Smooth muscle cell (in vitro differentiated cells): ENCODE measurements at regions not wholly inside any gene's neighbourhood (a gene's known extent, or its start where the extent isn't known, plus 50 kb on each side); places are given as distances from the start of the nearest gene placed in this dataset.
A peak's percentile ranks its signal among the peaks of the same experiment; 100 is the strongest.

Experiments used
- DNase-seq: peaks from one replicate; lab custom pipeline; 2025; ENCODE audit not compliant: unreplicated experiment; lab: John Stamatoyannopoulos, UW
- H2AFZ ChIP-seq: fragments of 200-600 bp; sonication (generic); 2 replicates; pipeline ENCODE4 v1.6.0; 2016; ENCODE audit warnings: antibody characterized with exemption, low read depth, mild to moderate bottlenecking
- H3F3A ChIP-seq: fragments of 200-600 bp; sonication (generic); 2 replicates; pipeline ENCODE4 v1.6.0; 2017; ENCODE audit warnings: antibody characterized with exemption, low read depth
- H3K27ac ChIP-seq: fragments of 200-600 bp; sonication (generic); 2 replicates; pipeline ENCODE4 v1.5.1; 2016; ENCODE audit warnings: low read depth, mild to moderate bottlenecking
- H3K27me3 ChIP-seq: fragments of 200-600 bp; sonication (generic); 2 replicates; pipeline ENCODE4 v1.6.1; 2016; ENCODE audit warnings: low read depth, mild to moderate bottlenecking
- H3K36me3 ChIP-seq: fragments of 200-600 bp; sonication (generic); 2 replicates; pipeline ENCODE4 v1.5.1; 2016; ENCODE audit warnings: low read depth
- H3K4me1 ChIP-seq: fragments of 200-600 bp; sonication (generic); 2 replicates; pipeline ENCODE4 v1.5.1; 2016; ENCODE audit warnings: low read depth
- H3K4me2 ChIP-seq: fragments of 200-600 bp; sonication (generic); 2 replicates; pipeline ENCODE4 v1.6.0; 2016; ENCODE audit warnings: mild to moderate bottlenecking
- H3K4me3 ChIP-seq: fragments of 200-600 bp; sonication (generic); 2 replicates; pipeline ENCODE4 v1.5.1; 2016; ENCODE audit warnings: mild to moderate bottlenecking
- H3K79me2 ChIP-seq: fragments of 200-600 bp; sonication (generic); 2 replicates; pipeline ENCODE4 v1.6.0; 2016; ENCODE audit warnings: low read depth, mild to moderate bottlenecking
- H3K9ac ChIP-seq: fragments of 200-600 bp; sonication (generic); 2 replicates; pipeline ENCODE4 v1.6.0; 2016; ENCODE audit warnings: low read depth
- H3K9me3 ChIP-seq: fragments of 200-600 bp; sonication (generic); replicated peaks from 2 replicates; pipeline ENCODE4 v1.5.1; 2016; ENCODE audit warnings: low read depth
- H4K20me1 ChIP-seq: fragments of 200-600 bp; sonication (generic); 2 replicates; pipeline ENCODE4 v1.6.0; 2016; ENCODE audit warnings: low read depth
- WGBS: methylation state at CpG from one replicate; pipeline ENCODE4 v1.1.7; 2016; ENCODE audit warnings: low lambda C conversion rate; 5-methylcytosine and 5-hydroxymethylcytosine counted together
- TF ChIP-seq, protein P1 (sequence below): fragments of 200-600 bp; sonication (generic); IDR thresholded peaks from 2 replicates; pipeline ENCODE4 v1.5.1; 2017; ENCODE audit warnings: borderline replicate concordance, mild to moderate bottlenecking, antibody characterized with exemption; ENCODE audit not compliant: insufficient read depth, poor library complexity, severe bottlenecking

DNA sequence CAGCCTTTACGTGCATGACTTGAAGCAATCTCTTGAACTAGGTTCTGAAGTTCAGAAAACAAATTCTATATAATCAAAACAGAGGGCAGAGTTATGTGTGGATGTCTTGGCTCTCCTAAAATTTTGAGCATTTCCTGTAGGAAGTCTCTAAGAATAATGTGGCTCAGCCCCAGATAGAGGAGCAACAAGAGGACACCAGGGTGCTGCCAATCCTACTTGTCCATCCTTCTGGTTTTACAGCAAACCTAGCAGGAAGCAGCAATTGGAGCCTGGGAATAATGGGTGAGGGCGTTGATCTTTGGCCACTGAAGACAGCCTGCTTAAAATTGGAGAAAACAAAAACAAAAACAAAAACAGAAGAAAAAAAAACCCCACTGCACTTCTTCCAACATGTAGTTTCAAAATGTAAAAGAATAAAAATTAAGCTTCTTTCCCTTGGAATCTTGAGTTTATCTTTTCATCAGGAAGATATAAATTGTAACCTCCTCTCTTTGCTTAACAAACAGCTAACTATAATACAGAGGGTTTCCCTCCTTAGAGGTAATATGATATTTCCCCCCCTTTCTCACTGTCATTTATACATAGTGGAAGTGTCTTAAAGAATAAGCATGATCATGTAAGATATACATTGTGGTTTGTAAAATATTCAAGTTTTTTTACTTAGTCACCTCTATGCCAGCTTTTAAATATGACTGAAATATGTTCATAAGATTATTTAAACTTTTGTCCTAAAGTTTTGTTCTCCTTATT is 130.6 kb downstream of the FBXO8 start:
- whole genome bisulfite sequencing: 11% methylated on average over 2 of the region's 2 CpGs
- Histone ChIP-seq H4K20me1 (no peaks in the 10 kb centered on the region), H3K9me3 (no peaks in the 10 kb centered on the region), H3F3A (peaks cover 3% of the 10 kb centered on the region), H3K4me2 (peak overlapping the region; percentile 88), H3K27ac (peak overlapping the region; percentile 87), H3K9ac (no peak overlapping the region), H3K79me2 (peaks cover 38% of the 10 kb centered on the region), H3K27me3 (no peaks in the 10 kb centered on the region), H2AFZ (peak overlapping the region; percentile 65), H3K4me1 (peaks cover 38% of the 10 kb centered on the region), H3K4me3 (peak overlapping the region; percentile 49), H3K36me3 (no peaks in the 10 kb centered on the region)
- TF ChIP-seq, protein P1, sequence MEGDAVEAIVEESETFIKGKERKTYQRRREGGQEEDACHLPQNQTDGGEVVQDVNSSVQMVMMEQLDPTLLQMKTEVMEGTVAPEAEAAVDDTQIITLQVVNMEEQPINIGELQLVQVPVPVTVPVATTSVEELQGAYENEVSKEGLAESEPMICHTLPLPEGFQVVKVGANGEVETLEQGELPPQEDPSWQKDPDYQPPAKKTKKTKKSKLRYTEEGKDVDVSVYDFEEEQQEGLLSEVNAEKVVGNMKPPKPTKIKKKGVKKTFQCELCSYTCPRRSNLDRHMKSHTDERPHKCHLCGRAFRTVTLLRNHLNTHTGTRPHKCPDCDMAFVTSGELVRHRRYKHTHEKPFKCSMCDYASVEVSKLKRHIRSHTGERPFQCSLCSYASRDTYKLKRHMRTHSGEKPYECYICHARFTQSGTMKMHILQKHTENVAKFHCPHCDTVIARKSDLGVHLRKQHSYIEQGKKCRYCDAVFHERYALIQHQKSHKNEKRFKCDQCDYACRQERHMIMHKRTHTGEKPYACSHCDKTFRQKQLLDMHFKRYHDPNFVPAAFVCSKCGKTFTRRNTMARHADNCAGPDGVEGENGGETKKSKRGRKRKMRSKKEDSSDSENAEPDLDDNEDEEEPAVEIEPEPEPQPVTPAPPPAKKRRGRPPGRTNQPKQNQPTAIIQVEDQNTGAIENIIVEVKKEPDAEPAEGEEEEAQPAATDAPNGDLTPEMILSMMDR: no peak
- DNase-seq: no peak

DNA sequence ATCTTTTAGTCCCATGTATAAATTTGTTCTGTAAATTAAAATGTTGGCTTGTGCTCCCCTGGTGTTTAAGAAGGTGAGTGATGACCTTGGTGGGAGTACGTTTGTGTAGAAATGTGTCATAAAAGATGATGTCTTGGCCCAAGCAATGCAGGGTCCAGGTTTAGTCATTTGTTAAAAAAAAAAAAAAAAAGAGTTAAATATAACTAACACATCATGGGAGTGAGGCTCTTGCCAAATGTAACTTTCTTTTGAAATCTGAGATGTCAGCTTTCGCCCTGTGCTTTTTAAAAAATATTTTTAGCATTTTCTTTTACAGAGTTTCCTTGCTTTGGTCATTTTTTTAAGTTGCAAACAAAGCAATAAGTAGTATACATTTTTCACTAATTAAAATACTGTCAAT is 135.6 kb downstream of the FBXO8 start:
- H3F3A ChIP-seq: no peaks in the 10 kb centered on the region
- no peaks in the 10 kb centered on the region for H3K9me3 ChIP-seq
- H3K27ac ChIP-seq: no peak overlapping the region
- peaks cover 27% of the 10 kb centered on the region for H3K79me2 ChIP-seq
- no peaks in the 10 kb centered on the region for H3K27me3 ChIP-seq
- H3K4me2 ChIP-seq: no peak overlapping the region
- 79% methylated on average over 2 of the region's 2 CpGs for WGBS
- H4K20me1 ChIP-seq: no peaks in the 10 kb centered on the region
- no peaks in the 10 kb centered on the region for H3K36me3 ChIP-seq
- H2AFZ ChIP-seq: no peak overlapping the region
- H3K4me1 ChIP-seq: peaks cover 16% of the 10 kb centered on the region
- no peak for DNase-seq
- H3K4me3 ChIP-seq: no peak overlapping the region
- TF ChIP-seq, protein P1: no peak
- no peak overlapping the region for H3K9ac ChIP-seq

DNA sequence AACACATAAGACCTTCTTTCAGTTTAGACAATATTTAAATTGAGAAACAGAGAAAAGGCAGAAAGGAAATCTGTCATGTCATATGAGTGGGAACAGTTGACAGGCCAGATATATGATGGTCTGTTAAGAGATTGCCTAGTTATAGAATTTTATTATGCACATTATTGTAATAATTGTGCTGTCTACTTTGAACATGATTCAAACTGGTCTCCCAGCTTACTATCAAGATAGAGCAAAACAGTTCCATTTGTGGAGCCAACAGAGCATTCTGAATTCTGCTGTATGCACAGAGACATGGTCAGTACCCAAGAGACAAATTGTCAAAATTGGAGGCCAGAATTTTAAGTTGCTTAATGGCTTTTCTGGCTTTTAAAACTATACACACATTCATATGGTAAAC is 139.4 kb downstream of the FBXO8 start:
- H3K36me3 ChIP-seq: no peaks in the 10 kb centered on the region
- no peaks in the 10 kb centered on the region for H3K27me3 ChIP-seq
- no peak overlapping the region for H3K4me2 ChIP-seq
- peaks cover 3% of the 10 kb centered on the region for H3K79me2 ChIP-seq
- H3K9ac ChIP-seq: no peak overlapping the region
- no peaks in the 10 kb centered on the region for H4K20me1 ChIP-seq
- peak overlapping the region; percentile 57 for H2AFZ ChIP-seq
- H3K27ac ChIP-seq: no peak overlapping the region
- H3F3A ChIP-seq: no peaks in the 10 kb centered on the region
- H3K4me1 ChIP-seq: no peaks in the 10 kb centered on the region
- DNase-seq: no peak
- no peak overlapping the region for H3K4me3 ChIP-seq
- TF ChIP-seq, protein P1: no peak
- H3K9me3 ChIP-seq: no peaks in the 10 kb centered on the region

DNA sequence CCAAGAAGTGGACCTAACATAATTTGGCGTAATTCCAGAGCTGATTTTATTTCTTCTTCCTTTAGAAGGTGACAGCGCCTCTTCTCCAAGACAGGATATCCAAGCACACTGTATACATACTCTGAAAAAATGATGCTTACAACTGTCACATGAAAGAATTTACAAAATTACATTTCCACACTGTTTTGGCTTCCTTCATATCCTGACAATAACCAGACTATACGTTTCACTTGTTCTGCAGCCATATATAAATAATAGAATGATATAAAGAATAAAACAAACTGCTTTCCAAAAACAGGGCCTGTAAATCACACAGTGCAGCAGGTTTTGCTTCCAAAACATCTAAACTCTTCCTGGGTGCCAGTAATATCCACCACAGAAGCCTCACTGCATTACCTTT is 141.6 kb downstream of the FBXO8 start:
- Histone ChIP-seq H3K4me3 (no peak overlapping the region), H3K36me3 (no peaks in the 10 kb centered on the region), H3K9me3 (no peaks in the 10 kb centered on the region), H3K4me1 (no peaks in the 10 kb centered on the region), H2AFZ (no peak overlapping the region), H3K27me3 (no peaks in the 10 kb centered on the region), H3F3A (peaks cover under 1% of the 10 kb centered on the region), H4K20me1 (no peaks in the 10 kb centered on the region), H3K9ac (no peak overlapping the region), H3K79me2 (peaks cover 3% of the 10 kb centered on the region), H3K4me2 (no peak overlapping the region), H3K27ac (no peak overlapping the region)
- DNase-seq: no peak
- WGBS: 87% methylated on average over 3 of the region's 3 CpGs
- TF ChIP-seq, protein P1: no peak
